ENCODE measurements at regions not wholly inside any gene's neighbourhood (a gene's known extent, or its start where the extent isn't known, plus 50 kb on each side); places are given as distances from the start of the nearest gene placed in this dataset.

DNA sequence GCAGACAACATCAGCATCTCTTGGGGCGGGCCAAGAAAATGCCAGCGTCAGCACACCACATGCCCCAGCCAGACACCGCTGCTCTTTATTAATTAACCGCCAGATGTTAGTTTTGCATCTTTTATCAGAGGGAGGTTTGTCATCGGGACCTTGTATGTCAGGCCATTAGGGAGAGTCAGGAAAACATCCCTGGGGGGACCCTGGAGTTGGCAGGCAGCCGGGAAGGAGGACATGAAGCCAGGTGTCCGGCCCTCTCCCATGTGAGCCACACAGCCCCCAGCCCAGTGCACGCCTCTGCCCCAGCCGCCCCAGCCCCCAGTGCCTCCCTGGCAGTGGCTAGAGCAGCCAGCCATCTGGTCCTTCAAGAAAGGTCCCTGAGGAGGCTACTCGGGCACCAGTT is 56.9 kb upstream of the FAM222A start:
- Histone ChIP-seq H3K27ac (ENCODE audit: low read length) (no peak overlapping the region), H3K4me3 (ENCODE audit: low read depth in 2 of 2, low read length in 2 of 2) (no peak overlapping the region), H3K36me3 (ENCODE audit: control insufficient read depth, insufficient read depth, low read length) (no peaks in the 10 kb centered on the region), H3K9me3 (ENCODE audit: control insufficient read depth, insufficient read depth, low read depth, low read length) (no peaks in the 10 kb centered on the region), H3K4me1 (ENCODE audit: control insufficient read depth, insufficient read depth, low read length) (no peaks in the 10 kb centered on the region), H3K27me3 (ENCODE audit: control insufficient read depth, insufficient read depth, low read length) (no peaks in the 10 kb centered on the region; the same call in 1 of the 2 replicates)
- in situ Hi-C loops (cut with HindIII; ENCODE audit: low pct_unique_long_range_greater_than_20kb, low sequenced_read_pairs), result no loop called here
- ChIA-PET POLR2A (no interaction called here), CTCF (no interaction called here)
- no TSS peak for BruUV-seq (replicated peaks)
- no peak for DNase-seq (ENCODE audit: low read depth, low spot score)
- ATAC-seq, result no peak
- intact Hi-C loops (cut with micrococcal nuclease; ENCODE audit: unreplicated experiment), result no loop called here
- no peak for TF ChIP-seq TCF7L2 (IDR thresholded peaks at IDR 0.05; ENCODE audit: low read depth, low read length)
- TF ChIP-seq SIN3A (IDR thresholded peaks at IDR 0.05; ENCODE audit: borderline replicate concordance, insufficient read depth, low read depth, low read length), result no peak
- TF ChIP-seq, protein P1, sequence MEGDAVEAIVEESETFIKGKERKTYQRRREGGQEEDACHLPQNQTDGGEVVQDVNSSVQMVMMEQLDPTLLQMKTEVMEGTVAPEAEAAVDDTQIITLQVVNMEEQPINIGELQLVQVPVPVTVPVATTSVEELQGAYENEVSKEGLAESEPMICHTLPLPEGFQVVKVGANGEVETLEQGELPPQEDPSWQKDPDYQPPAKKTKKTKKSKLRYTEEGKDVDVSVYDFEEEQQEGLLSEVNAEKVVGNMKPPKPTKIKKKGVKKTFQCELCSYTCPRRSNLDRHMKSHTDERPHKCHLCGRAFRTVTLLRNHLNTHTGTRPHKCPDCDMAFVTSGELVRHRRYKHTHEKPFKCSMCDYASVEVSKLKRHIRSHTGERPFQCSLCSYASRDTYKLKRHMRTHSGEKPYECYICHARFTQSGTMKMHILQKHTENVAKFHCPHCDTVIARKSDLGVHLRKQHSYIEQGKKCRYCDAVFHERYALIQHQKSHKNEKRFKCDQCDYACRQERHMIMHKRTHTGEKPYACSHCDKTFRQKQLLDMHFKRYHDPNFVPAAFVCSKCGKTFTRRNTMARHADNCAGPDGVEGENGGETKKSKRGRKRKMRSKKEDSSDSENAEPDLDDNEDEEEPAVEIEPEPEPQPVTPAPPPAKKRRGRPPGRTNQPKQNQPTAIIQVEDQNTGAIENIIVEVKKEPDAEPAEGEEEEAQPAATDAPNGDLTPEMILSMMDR (IDR thresholded peaks at IDR 0.05), result no peak
- TF ChIP-seq, protein P2, sequence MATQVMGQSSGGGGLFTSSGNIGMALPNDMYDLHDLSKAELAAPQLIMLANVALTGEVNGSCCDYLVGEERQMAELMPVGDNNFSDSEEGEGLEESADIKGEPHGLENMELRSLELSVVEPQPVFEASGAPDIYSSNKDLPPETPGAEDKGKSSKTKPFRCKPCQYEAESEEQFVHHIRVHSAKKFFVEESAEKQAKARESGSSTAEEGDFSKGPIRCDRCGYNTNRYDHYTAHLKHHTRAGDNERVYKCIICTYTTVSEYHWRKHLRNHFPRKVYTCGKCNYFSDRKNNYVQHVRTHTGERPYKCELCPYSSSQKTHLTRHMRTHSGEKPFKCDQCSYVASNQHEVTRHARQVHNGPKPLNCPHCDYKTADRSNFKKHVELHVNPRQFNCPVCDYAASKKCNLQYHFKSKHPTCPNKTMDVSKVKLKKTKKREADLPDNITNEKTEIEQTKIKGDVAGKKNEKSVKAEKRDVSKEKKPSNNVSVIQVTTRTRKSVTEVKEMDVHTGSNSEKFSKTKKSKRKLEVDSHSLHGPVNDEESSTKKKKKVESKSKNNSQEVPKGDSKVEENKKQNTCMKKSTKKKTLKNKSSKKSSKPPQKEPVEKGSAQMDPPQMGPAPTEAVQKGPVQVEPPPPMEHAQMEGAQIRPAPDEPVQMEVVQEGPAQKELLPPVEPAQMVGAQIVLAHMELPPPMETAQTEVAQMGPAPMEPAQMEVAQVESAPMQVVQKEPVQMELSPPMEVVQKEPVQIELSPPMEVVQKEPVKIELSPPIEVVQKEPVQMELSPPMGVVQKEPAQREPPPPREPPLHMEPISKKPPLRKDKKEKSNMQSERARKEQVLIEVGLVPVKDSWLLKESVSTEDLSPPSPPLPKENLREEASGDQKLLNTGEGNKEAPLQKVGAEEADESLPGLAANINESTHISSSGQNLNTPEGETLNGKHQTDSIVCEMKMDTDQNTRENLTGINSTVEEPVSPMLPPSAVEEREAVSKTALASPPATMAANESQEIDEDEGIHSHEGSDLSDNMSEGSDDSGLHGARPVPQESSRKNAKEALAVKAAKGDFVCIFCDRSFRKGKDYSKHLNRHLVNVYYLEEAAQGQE (IDR thresholded peaks at IDR 0.05; ENCODE audit: insufficient read depth in 1 of 2, low read depth in 2 of 2, low read length in 1 of 2), result no peak
- TF ChIP-seq POLR2AphosphoS5 (IDR thresholded peaks at IDR 0.05; ENCODE audit: low read depth, low read length), result no peak

DNA sequence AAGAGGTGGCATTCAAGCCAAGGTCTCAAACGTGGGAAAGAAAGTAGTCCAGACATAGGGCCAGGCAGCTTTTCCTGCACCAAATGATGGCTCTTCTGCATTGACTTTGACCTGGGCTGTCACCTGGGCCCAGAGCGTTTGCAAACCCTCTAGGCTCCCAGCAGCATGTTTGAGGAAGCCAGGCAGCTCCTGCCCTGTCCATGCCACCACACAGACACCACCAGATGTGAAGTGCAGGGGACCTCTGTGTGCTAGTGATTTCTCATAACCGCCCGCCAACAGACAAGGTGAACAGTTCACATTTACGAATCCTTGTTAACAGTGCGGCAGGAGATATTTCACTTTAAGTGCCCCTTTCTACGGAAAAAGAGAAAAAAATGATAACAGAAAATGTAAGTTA is 49.8 kb upstream of the FAM222A start:
- intact Hi-C loops (cut with micrococcal nuclease; ENCODE audit: unreplicated experiment), result no loop called here

More for the DNA sequence above, 49.8 kb upstream of the FAM222A start:
- Histone ChIP-seq H3K27me3 (ENCODE audit: control insufficient read depth, insufficient read depth, low read length) (peaks cover 10% of the 10 kb centered on the region), H3K4me3 (ENCODE audit: low read depth in 2 of 2, low read length in 2 of 2) (no peak overlapping the region), H3K27ac (ENCODE audit: low read length) (no peak overlapping the region), H3K36me3 (ENCODE audit: control insufficient read depth, insufficient read depth, low read length) (no peaks in the 10 kb centered on the region), H3K4me1 (ENCODE audit: control insufficient read depth, insufficient read depth, low read length) (no peaks in the 10 kb centered on the region), H3K9me3 (ENCODE audit: control insufficient read depth, insufficient read depth, low read depth, low read length) (no peaks in the 10 kb centered on the region)
- ChIA-PET CTCF (no interaction called here), POLR2A (no interaction called here)
- no peak for TF ChIP-seq SIN3A (IDR thresholded peaks at IDR 0.05; ENCODE audit: borderline replicate concordance, insufficient read depth, low read depth, low read length)
- no peak for TF ChIP-seq POLR2AphosphoS5 (IDR thresholded peaks at IDR 0.05; ENCODE audit: low read depth, low read length)
- DNase-seq (ENCODE audit: low read depth, low spot score) (no peak), ATAC-seq (no peak)
- no TSS peak for BruUV-seq (replicated peaks)
- in situ Hi-C loops (cut with HindIII; ENCODE audit: low pct_unique_long_range_greater_than_20kb, low sequenced_read_pairs), result no loop called here

Data from Panc1 (cell line).